GM23338 (cell line): ENCODE measurements at regions not wholly inside any gene's neighbourhood (a gene's known extent, or its start where the extent isn't known, plus 50 kb on each side); places are given as distances from the start of the nearest gene placed in this dataset.

Experiments used
- EZH2phosphoT487 ChIP-seq: fragments of 200-600 bp; sonication (generic); IDR thresholded peaks from one replicate; pipeline ENCODE4 v1.8.1; 2018; ENCODE audit warnings: antibody characterized with exemption; ENCODE audit not compliant: unreplicated experiment
- NANOG ChIP-seq: IDR thresholded peaks from 2 replicates; pipeline ENCODE4 v1.6.1; 2016; ENCODE audit warnings: antibody characterized with exemption, borderline replicate concordance
- POLR2AphosphoS5 ChIP-seq: IDR thresholded peaks from 2 replicates; pipeline ENCODE4 v1.6.1; 2016; ENCODE audit warnings: antibody characterized with exemption, low read depth
- TF ChIP-seq, protein P1 (sequence below), 2 experiments: fragments of 200-600 bp in 1 of 2; sonication (generic) in 1 of 2; conservative IDR thresholded peaks; 2 replicates each; pipeline versions ENCODE4 v1.5.1 to v1.6.1; 2016 to 2017; ENCODE audit warnings: antibody characterized with exemption in 2 of 2, low read depth in 2 of 2, mild to moderate bottlenecking in 2 of 2, moderate library complexity in 1 of 2

DNA sequence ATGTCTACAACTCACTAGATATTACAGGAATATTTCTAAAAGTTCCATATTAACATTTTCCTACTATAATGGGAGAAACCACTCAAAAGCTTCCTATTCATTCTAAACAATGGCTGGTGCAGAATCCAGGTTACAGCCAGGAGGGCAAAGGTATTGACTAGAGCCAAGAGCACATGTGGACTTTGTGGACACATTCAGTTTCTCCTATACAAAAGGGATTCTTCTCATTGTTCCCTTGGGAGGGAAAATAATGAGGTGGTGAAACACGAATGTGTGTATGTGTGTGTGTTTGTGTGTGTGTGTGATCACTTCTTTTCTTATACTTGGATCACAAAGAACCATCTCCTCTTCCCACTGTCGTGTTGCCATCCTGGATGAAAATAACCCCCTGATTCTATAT, 1000.0 kb downstream of the ADGRL2 start:
- TF ChIP-seq, protein P1, sequence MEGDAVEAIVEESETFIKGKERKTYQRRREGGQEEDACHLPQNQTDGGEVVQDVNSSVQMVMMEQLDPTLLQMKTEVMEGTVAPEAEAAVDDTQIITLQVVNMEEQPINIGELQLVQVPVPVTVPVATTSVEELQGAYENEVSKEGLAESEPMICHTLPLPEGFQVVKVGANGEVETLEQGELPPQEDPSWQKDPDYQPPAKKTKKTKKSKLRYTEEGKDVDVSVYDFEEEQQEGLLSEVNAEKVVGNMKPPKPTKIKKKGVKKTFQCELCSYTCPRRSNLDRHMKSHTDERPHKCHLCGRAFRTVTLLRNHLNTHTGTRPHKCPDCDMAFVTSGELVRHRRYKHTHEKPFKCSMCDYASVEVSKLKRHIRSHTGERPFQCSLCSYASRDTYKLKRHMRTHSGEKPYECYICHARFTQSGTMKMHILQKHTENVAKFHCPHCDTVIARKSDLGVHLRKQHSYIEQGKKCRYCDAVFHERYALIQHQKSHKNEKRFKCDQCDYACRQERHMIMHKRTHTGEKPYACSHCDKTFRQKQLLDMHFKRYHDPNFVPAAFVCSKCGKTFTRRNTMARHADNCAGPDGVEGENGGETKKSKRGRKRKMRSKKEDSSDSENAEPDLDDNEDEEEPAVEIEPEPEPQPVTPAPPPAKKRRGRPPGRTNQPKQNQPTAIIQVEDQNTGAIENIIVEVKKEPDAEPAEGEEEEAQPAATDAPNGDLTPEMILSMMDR (conservative IDR thresholded peaks at IDR 0.05; ENCODE audit: low read depth in 2 of 2), result no peak
- TF ChIP-seq POLR2AphosphoS5, result no peak
- TF ChIP-seq NANOG, result no peak
- TF ChIP-seq EZH2phosphoT487, result no peak
